Hepatocyte (in vitro differentiated cells): ENCODE measurements at regions not wholly inside any gene's neighbourhood (a gene's known extent, or its start where the extent isn't known, plus 50 kb on each side); places are given as distances from the start of the nearest gene placed in this dataset.

ENCODE experiments used
- EZH2 ChIP-seq: fragments of 200-600 bp; sonication (generic); IDR thresholded peaks from 2 replicates; pipeline ENCODE4 v1.6.1; 2016; ENCODE audit warnings: antibody characterized with exemption, mild to moderate bottlenecking, borderline replicate concordance
- TF ChIP-seq, protein P1 (sequence below): fragments of 200-600 bp; sonication (generic); IDR thresholded peaks from 2 replicates; pipeline ENCODE4 v1.5.1; 2016; ENCODE audit warnings: antibody characterized with exemption, mild to moderate bottlenecking; ENCODE audit not compliant: poor library complexity

DNA sequence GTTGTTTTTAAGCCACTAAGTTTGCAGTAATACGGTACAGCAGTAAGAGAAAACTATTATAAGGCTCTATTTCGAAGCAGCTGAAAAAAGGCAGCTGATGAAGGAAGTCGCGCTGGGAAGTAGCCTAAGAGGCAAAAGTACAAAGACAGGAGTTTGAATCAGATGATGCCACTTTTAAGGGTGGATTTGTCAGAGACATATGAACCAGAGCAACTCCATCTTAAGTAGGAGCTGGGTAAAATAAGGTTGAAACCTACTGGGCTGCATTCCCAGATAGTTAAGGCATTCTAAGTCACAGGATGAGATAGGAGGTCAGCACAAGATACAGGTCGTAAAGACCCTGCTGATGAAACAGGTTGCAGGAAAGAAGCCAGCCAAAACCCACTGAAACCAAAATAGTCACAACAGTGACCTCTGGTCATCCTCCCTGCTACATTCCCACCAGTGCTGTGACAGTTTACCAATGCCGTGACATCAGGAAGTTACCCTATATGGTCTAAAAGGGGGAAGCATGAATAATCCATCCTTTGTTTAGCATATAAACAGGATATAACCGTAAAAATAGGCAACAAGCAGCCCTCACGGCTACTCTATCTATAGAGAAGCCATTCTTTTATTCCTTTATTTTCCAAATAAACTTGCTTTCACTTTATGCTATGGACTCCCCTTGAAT is 91.8 kb upstream of the PRSS3 start:
- TF ChIP-seq, protein P1, sequence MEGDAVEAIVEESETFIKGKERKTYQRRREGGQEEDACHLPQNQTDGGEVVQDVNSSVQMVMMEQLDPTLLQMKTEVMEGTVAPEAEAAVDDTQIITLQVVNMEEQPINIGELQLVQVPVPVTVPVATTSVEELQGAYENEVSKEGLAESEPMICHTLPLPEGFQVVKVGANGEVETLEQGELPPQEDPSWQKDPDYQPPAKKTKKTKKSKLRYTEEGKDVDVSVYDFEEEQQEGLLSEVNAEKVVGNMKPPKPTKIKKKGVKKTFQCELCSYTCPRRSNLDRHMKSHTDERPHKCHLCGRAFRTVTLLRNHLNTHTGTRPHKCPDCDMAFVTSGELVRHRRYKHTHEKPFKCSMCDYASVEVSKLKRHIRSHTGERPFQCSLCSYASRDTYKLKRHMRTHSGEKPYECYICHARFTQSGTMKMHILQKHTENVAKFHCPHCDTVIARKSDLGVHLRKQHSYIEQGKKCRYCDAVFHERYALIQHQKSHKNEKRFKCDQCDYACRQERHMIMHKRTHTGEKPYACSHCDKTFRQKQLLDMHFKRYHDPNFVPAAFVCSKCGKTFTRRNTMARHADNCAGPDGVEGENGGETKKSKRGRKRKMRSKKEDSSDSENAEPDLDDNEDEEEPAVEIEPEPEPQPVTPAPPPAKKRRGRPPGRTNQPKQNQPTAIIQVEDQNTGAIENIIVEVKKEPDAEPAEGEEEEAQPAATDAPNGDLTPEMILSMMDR = no peak
- no peak for TF ChIP-seq EZH2
